ENCODE measurements at regions not wholly inside any gene's neighbourhood (a gene's known extent, or its start where the extent isn't known, plus 50 kb on each side); places are given as distances from the start of the nearest gene placed in this dataset.

DNA sequence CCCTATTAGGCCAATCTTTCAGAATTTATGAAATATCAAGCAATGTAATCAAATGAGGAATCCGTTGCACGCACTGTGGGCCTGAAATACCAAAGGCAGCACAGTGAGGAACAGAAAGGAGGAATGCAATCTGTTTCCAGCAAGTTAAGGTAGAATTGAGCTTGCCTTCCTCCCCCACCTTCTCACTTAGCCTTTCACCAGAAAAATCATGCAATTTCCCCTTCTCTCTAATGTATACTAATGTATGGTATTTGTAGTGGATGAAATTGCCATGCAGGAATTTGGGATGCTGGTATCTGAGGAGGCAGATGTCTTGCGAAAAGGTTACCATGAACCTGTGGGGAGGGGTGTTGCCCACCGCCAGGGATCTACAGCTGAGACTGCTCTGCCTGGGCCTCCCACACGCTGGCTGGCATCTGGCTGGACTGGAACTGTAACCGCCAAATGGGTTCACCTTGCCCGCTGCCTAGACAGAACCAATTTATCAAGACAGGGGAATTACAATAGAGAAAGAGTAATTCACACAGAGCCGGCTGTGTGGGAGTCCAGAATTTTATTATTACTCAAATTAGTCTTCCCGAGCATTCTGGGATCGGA lies 222.4 kb upstream of the MYLIP start:
- no peak overlapping the region for H3K4me3 ChIP-seq (ENCODE audit: low read length)
- TF ChIP-seq ZNF274 (IDR thresholded peaks at IDR 0.05; ENCODE audit: low read depth, low read length): no peak

DNA sequence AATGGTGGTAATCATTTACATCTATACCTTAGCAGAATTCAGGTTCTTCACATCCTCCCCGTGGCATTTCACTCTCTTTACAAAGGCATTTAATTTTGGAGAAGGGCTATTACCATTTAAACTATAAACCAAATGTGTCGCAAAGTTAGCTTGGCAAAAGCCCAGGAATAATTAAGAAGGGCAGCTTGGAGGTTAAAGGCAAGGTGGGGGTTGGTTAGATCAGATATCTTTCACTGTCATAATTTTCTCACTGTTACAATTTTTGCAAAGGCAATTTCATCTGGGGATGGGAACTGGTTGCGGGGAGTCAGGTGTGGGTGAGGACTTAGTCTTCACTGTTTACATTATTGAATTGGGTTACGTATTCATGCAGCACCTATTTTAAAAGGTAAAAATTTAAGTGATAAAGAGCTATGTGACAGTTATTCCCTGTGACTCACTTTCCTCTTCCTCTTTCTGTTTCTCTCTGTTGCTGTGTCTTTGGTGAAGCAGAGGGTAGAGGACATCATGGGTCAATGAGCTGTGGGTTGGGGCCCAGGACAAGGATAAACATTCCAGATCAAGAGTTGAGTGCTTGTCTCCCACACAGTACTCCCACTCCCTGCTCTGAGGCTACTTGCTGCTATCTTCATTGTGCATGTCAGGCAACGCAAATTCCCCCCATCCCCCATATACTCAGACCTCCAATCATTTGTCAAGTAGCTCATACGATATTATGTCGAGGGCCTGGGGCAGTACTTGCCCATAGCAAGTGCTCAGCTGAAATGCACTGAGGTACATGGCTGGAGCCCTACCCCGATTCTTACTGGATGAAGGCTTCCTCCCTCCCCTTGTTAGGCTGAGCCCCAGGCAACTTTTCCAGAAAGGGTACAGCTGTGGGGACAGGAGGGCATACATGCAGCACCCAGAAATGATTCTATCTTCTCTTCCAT lies 223.1 kb upstream of the MYLIP start:
- TF ChIP-seq ZNF274 (IDR thresholded peaks at IDR 0.05; ENCODE audit: low read depth, low read length): no peak
- H3K4me3 ChIP-seq (ENCODE audit: low read length): no peak overlapping the region; the same call in 1 of the 2 replicates

DNA sequence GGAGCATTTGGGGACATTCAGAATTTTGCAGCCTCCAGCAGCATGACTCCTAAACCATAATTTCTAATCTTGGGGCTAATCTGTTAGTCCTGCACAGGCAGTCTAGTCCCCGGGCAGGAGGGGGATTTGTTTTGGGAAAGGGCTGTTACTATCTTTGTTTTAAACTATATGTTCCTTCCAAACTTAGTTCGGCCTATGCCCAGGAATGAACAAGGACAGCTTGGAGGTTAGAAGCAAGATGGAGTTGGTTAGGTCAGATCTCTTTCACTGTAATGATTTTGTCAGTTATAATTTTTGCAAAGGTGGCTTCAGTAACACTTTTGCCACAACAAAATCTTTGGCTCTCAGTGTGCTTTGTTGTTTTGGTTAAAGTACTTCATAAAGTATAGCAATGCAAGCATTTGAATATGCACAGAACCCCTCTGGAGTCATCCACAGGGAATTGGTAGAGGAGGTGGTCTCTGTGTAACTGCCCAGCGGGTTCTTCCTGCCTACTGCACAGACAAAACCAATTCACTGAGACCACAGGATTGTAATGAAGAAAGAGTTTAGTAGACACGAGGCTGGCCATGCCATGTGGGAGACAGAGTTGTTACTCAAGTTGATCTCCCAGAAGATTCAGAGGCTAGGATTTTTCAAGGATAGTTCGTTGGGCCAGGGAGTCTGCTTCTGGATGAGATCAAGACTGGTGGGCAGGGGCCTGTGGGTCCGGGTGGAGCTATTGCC lies 224.1 kb upstream of the MYLIP start:
- H3K4me3 ChIP-seq (ENCODE audit: low read length): no peak overlapping the region; the same call in 1 of the 2 replicates
- TF ChIP-seq ZNF274 (IDR thresholded peaks at IDR 0.05; ENCODE audit: low read depth, low read length): no peak

DNA sequence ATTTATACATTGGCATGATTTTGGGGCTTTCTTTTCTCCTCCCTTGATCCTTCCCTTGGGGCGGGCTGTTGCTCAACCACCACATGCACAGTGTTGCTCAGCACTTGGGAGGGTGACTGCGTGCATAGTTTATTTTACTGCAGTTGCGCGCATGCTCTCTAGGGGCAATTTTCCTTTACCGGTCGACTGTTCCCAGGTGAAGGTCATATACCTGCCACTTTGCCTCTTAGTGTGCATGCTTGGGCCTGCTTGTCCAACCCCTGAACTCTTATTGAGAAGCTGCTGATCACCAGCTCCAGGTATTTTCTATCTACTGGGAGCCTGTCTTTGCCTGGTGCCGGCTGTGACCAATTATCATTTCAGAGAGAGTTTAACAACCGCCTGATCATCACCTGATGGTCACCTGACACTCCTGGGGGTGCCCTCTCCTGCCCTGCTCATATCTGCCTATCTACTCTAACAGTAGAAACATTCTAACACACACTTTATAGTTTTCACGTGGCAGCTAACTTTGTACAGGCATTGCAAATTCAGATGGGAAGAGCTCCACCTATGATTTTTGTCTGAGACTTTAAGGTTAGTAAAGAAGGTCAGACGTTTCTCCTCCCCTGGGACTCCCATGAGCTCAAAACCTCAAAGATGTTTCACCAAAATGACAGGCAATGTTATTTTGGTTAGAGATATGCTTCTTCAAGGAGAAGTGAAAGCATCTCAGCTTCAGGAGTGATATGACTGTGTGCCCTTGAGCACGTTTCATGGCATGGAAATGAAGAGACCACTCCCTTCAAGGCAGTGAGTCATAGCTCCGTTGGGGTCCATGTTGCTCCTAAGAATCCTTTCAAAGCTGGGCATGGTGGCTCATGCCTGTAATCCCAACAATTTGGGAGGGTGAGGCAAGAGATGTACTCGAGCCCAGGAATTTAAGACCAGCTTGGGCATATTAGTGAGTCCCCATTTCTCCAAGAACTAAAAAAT lies 227.5 kb upstream of the MYLIP start:
- H3K4me3 ChIP-seq (ENCODE audit: low read length): peak overlapping the region; percentile 36; the same call in 1 of the 2 replicates
- TF ChIP-seq ZNF274 (IDR thresholded peaks at IDR 0.05; ENCODE audit: low read depth, low read length): no peak

DNA sequence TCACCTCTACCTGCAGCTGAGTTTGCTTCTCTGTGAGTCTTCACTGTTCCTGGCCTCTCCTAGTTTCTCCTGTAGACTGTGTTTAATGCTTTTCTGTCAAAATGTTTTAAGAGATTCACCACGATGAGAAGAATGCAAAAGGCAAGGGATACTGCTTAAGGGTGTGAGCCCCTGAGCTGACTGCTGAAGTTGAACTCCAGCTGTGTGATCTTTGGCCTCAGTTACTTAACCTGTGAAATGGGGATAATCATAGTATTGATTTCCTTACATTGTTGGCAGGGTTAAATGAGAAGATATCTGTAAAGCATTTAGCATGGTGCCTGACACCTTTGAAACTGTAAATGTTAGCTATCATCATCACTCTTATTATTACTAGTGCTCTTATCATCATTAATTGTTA lies 230.2 kb upstream of the MYLIP start:
- no peak for TF ChIP-seq ZNF274 (IDR thresholded peaks at IDR 0.05; ENCODE audit: low read depth, low read length)

DNA sequence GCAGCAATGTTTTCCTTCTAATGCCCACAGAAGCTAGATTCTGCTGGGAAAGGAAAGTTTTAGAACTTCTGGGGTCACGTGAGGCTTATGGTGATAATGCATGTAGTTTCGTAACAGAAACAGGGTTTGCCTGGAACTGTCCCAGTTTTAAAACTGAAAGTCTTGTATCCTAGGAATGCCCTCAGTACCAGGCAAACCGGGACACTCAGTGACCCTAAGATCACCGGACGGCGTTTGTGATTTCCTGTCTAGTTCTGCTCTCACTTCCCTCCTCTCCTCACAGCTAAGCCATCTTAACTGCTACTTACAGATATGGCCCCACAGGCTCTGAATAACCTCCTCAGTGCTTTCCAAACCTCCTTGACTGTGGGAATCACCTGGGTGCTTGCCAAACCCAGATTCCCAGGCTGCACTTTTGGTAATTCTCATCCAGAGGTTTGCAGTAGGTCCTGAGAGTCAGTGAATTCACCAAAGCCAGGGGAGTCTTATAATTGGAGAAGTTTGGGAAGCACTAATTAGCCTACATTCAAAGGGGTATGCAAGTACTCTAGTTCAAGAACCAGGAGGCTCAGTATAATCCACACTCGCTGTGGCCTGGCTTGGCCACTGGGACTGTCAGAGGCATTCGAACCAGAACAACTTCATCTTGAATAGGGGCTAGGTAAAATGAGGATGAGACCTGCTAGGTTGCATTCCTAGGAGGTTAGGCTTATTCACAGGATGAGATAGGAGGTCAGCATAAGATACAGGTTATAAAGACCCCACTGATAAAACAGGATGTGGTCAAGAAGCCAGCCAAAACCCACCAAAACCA lies 231.6 kb upstream of the MYLIP start:
- H3K4me3 ChIP-seq (ENCODE audit: low read length): no peak overlapping the region
- TF ChIP-seq ZNF274 (IDR thresholded peaks at IDR 0.05; ENCODE audit: low read depth, low read length): no peak

More for the DNA sequence above, 230.2 kb upstream of the MYLIP start:
- no peak overlapping the region for H3K4me3 ChIP-seq (ENCODE audit: low read length)

DNA sequence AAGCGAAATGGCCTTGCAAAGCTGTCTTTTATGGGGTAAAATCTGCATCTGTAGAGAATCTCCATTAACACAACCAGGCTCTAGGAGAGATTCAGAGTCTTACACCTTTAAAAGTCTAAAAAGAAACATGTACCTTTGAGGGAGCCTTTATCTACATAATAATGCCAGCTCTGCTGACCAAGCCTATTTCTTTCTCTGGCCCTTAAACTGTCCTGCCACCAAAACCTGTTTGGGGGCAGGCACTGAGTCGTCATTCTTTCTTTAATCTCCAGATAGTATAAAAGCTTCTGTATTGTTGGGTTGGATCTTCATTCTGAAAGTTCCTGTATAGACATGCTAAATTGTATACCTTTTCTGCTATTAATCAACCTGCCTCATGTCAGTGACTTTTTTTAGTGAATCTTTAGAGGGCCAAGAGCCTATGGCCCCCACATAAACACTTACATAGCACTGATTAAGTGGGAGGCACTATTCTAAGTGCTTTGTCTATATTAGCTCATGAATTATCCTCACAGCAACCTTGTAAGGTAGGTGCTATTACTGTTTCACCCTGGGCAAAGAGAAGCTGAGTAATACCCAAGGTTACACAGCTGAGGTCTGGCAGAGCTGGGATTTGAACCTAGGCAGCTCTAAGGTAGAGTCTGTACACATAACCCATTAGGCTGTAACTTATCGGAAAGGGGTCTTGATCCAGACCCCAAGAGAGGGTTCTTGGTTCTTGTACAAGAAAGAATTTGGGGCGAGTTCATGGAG lies 232.3 kb upstream of the DTNBP1 start:
- no peak for TF ChIP-seq ZNF274 (IDR thresholded peaks at IDR 0.05; ENCODE audit: low read depth, low read length)
- no peak overlapping the region for H3K4me3 ChIP-seq (ENCODE audit: low read length)

DNA sequence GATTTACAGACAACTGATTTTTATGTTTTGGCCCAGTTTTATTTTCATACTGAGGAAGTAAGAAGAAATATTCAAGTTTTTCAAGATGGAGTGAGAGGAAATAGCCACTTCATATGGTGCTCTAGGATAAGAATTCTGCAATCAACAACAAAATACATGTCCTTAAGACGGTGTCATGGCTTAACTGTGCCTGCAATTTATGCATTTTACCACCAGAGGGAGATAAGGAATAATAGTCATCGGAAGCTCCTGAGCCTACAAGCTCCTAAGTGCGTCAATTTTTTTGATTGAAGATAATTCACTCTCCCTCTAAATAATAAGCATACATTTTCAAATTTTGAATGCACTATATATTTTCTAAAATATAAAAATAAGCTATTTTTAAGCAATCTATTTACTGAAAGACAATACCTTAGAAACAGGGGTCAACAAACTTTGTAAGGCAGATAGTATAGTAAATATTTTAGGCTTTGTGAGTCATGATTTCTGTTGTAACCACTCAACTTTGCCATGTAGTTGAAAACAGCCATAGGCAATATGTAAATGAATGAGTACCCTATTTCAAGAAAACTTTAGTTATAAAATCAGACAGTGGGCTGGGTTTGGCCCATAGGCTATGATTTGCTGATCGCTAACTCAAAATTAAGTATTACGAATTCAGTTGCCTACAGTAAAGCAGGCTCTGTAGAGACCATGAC lies 230.9 kb upstream of the DTNBP1 start:
- H3K4me3 ChIP-seq (ENCODE audit: low read length): no peak overlapping the region
- TF ChIP-seq ZNF274 (IDR thresholded peaks at IDR 0.05; ENCODE audit: low read depth, low read length): no peak

DNA sequence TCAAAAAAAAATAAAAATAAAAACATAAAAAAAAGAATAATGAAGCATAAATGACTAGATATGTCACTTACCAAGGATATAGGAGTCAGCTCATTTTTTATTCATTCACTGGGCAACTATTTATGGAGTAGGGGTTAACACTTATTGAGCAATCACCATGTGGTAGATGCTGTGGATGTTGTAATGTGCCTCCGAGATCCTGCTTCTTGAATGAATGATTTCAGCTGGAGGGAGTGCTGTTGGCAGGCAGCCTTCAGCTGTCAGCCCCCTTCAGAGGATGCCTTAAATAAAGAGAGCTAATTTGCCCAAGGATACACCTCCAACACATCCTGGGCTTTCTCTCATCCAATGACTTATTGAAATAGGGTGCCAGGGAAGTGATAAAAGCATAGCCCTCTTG lies 229.5 kb upstream of the DTNBP1 start:
- no peak overlapping the region for H3K4me3 ChIP-seq (ENCODE audit: low read length)
- no peak for TF ChIP-seq ZNF274 (IDR thresholded peaks at IDR 0.05; ENCODE audit: low read depth, low read length)

DNA sequence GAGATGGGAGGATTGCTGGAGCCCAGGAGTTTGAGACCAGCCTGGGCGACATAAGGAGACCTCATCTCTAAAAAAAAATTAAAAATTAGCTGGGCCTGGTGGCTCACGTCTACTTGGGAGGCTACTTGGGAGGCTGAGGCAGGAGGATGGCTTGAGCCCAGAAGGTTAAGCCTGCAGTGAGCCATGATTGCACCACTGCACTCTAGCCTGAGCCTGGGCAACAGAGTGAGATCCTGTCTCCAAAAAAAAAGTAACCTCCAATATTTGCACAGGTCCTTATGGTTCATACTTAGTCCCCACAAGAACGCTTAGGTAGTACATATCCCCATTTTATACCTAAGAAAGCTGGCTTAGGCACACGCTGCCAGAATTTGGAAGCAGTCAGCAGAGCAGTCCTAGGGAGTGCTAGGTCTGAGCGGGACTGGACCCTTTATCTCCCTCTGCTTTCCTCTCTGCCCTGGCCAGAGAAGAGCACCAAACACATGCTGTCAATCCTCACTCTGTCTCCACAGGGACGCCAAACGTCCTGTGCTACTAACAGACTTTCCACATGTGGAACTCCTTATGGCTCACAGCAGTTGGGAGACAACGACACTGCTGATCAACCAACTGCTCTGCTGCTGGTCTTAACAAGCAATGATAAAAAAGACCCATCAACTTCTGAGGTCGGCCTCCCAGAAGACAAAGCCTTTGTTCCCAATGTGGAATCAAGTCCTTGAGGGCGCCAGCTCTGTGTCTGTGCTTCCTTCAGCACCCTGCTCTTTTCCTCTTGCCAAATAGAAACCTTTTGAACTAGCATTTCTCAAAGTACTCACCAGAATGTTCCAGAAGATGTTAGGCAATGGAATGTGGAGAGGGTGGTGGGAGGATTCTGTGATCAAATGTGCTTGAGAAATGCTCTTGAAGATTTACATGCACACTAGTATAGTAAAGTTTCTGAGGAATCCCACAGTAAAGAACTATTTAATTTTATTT lies 226.3 kb upstream of the DTNBP1 start:
- no peak overlapping the region for H3K4me3 ChIP-seq (ENCODE audit: low read length)
- TF ChIP-seq ZNF274 (IDR thresholded peaks at IDR 0.05; ENCODE audit: low read depth, low read length): no peak

All from GM08714 (cell line).